ENCODE measurements at regions not wholly inside any gene's neighbourhood (a gene's known extent, or its start where the extent isn't known, plus 50 kb on each side); places are given as distances from the start of the nearest gene placed in this dataset.

- POLR2A ChIA-PET (ENCODE audit: partially characterized antibody) = no interaction called here
- H3K4me3 ChIP-seq (ENCODE audit: extremely low read depth in 1 of 4, insufficient read depth in 2 of 4, low read depth in 3 of 4, low read length in 4 of 4) = no peak overlapping the region
- no peaks in the 10 kb centered on the region for H3K9me3 ChIP-seq (ENCODE audit: insufficient read depth in 2 of 2, low read depth in 1 of 2, low read length in 1 of 2)
- H4K5ac ChIP-seq (ENCODE audit: insufficient read length, low read depth, low read length) = no peak overlapping the region
- no peak overlapping the region for H3K9ac ChIP-seq (replicated peaks in 1 of 4; ENCODE audit: extremely low read depth in 1 of 4, low read depth in 3 of 4, low read length in 3 of 4)
- CTCF ChIA-PET (ENCODE audit: partially characterized antibody) = no interaction called here
- H4K8ac ChIP-seq (ENCODE audit: extremely low read depth, insufficient read depth, low read length) = no peak overlapping the region
- no peak overlapping the region for H3K23ac ChIP-seq (ENCODE audit: insufficient read length)
- H3K4me2 ChIP-seq (ENCODE audit: insufficient read depth in 1 of 2, low read depth in 2 of 2, low read length in 2 of 2) = no peak overlapping the region
- no peak overlapping the region for H3K14ac ChIP-seq (ENCODE audit: insufficient read length)
- H3K18ac ChIP-seq (ENCODE audit: extremely low read depth, low read length) = no peak overlapping the region
- H3K27ac ChIP-seq (ENCODE audit: low read depth, low read length) = no peak overlapping the region
- WGBS, 2 experiments (ENCODE audit: extremely low coverage in 1 of 2, insufficient coverage in 1 of 2, insufficient read length in 1 of 2, insufficient replicate concordance in 2 of 2, low coverage in 1 of 2, low lambda C conversion rate in 2 of 2, missing lambda C conversion rate in 1 of 2) = 93% methylated on average over 2 of the region's 2 CpGs; no CpG with 5 or more reads in 1 of the 2 experiments
- H4K20me1 ChIP-seq (replicated peaks in 1 of 2; ENCODE audit: control insufficient read depth in 1 of 2, insufficient read depth in 2 of 2, low read length in 2 of 2) = no peaks in the 10 kb centered on the region
- H3K79me2 ChIP-seq (ENCODE audit: control insufficient read depth in 1 of 2, insufficient read depth in 2 of 2, low read length in 2 of 2) = no peaks in the 10 kb centered on the region
- DNase-seq (ENCODE audit: low read depth in 1 of 2, low spot score in 2 of 2) (no peak), FAIRE-seq (no peak)
- H2BK15ac ChIP-seq (ENCODE audit: low read length) = no peak overlapping the region
- no peak overlapping the region for H2AK5ac ChIP-seq (ENCODE audit: low read depth, low read length)
- no peak overlapping the region for H2AFZ ChIP-seq (ENCODE audit: low read length)
- H3K56ac ChIP-seq (replicated peaks; ENCODE audit: insufficient read length, low read depth, low read length) = no peak overlapping the region
- no peak overlapping the region for H2BK120ac ChIP-seq (replicated peaks; ENCODE audit: low read depth, low read length)
- no peak overlapping the region for H4K91ac ChIP-seq (replicated peaks; ENCODE audit: insufficient read length, low read length)
- H3K4ac ChIP-seq (replicated peaks; ENCODE audit: insufficient read length, low read depth, low read length) = no peak overlapping the region
- H2BK5ac ChIP-seq (ENCODE audit: low read depth, low read length) = no peak overlapping the region
- H2BK20ac ChIP-seq (ENCODE audit: low read length) = no peak overlapping the region
- H3K23me2 ChIP-seq (ENCODE audit: low read depth, low read length) = no peaks in the 10 kb centered on the region
- H2BK12ac ChIP-seq (ENCODE audit: low read depth, low read length) = no peak overlapping the region
- no peaks in the 10 kb centered on the region; a peak in 1 of 7 replicates for H3K27me3 ChIP-seq (replicated peaks in 1 of 4; ENCODE audit: control insufficient read depth in 3 of 4, extremely low read depth in 1 of 4, insufficient read depth in 3 of 4, low read length in 3 of 4)
- no peaks in the 10 kb centered on the region for H3K36me3 ChIP-seq (ENCODE audit: control insufficient read depth in 2 of 4, insufficient read depth in 4 of 4, low read length in 3 of 4)
- no peaks in the 10 kb centered on the region for H3K4me1 ChIP-seq (replicated peaks in 1 of 4; ENCODE audit: control insufficient read depth in 3 of 4, insufficient read depth in 4 of 4, low read length in 3 of 4)
- no peaks in the 10 kb centered on the region for H3K79me1 ChIP-seq (ENCODE audit: low read depth, low read length)
- no peak for TF ChIP-seq ASH2L (IDR thresholded peaks at IDR 0.05; ENCODE audit: low read length)
- TF ChIP-seq FOSL1 (IDR thresholded peaks at IDR 0.05; ENCODE audit: insufficient read depth, low read depth, low read length) = no peak
- no peak for TF ChIP-seq SUZ12 (IDR thresholded peaks at IDR 0.05; ENCODE audit: low read length)
- TF ChIP-seq NANOG (IDR thresholded peaks at IDR 0.05; ENCODE audit: insufficient read depth, low read depth, low read length, poor library complexity, severe bottlenecking) = no peak
- TF ChIP-seq BRCA1 (IDR thresholded peaks at IDR 0.05; ENCODE audit: low read depth, low read length) = no peak
- TF ChIP-seq JUND (IDR thresholded peaks at IDR 0.05; ENCODE audit: low read length) = no peak
Observed at GRCh38 chr1:79775402-79775801, 768.9 kb upstream of the ADGRL4 start.

Data from H1 (cell line).